IMR-90 (cell line): ENCODE measurements at regions not wholly inside any gene's neighbourhood (a gene's known extent, or its start where the extent isn't known, plus 50 kb on each side); places are given as distances from the start of the nearest gene placed in this dataset.

ENCODE experiments used
- BHLHE40 ChIP-seq: fragments of 150-350 bp; IDR thresholded peaks from 2 replicates; pipeline ENCODE4 v1.6.1; 2016; ENCODE audit warnings: mild to moderate bottlenecking, low read depth, low read length
- CTCF ChIP-seq: conservative IDR thresholded peaks from 2 replicates; pipeline ENCODE4 v1.5.1; 2012; ENCODE audit warnings: mild to moderate bottlenecking, low read depth, low read length, improper control_type of control experiment
- ELK1 ChIP-seq: fragments of 150-350 bp; IDR thresholded peaks from 2 replicates; pipeline ENCODE4 v1.6.1; 2016; ENCODE audit warnings: low read depth, mild to moderate bottlenecking, low read length, moderate library complexity, borderline replicate concordance
- MAZ ChIP-seq: IDR thresholded peaks from 2 replicates; pipeline ENCODE4 v1.6.1; 2012; ENCODE audit warnings: low read depth, mild to moderate bottlenecking, low read length, improper control_type of control experiment, moderate library complexity, borderline replicate concordance
- MXI1 ChIP-seq: IDR thresholded peaks from 2 replicates; pipeline ENCODE4 v1.6.1; 2012; ENCODE audit warnings: low read depth, mild to moderate bottlenecking, low read length, moderate library complexity, borderline replicate concordance
- NFE2L2 ChIP-seq: fragments of 150-350 bp; IDR thresholded peaks from 2 replicates; pipeline ENCODE4 v1.6.1; 2016; ENCODE audit warnings: low read depth, mild to moderate bottlenecking, low read length
- POLR2A ChIP-seq: IDR thresholded peaks from 2 replicates; pipeline ENCODE4 v1.6.1; 2012; ENCODE audit warnings: mild to moderate bottlenecking, low read depth, low read length
- RAD21 ChIP-seq: IDR thresholded peaks from 2 replicates; pipeline ENCODE4 v1.6.1; 2012; ENCODE audit warnings: low read length, improper control_type of control experiment
- RCOR1 ChIP-seq: IDR thresholded peaks from 2 replicates; pipeline ENCODE4 v1.6.1; 2012; ENCODE audit warnings: mild to moderate bottlenecking, low read length, improper control_type of control experiment; ENCODE audit not compliant: insufficient replicate concordance
- USF2 ChIP-seq: fragments of 150-350 bp; IDR thresholded peaks from 2 replicates; pipeline ENCODE4 v1.6.1; 2017; ENCODE audit warnings: mild to moderate bottlenecking, antibody characterized with exemption, low read length, low read depth

- no peak for TF ChIP-seq CTCF
- no peak for TF ChIP-seq RCOR1
- no peak for TF ChIP-seq MXI1
- no peak for TF ChIP-seq POLR2A
- no peak for TF ChIP-seq MAZ
- no peak for TF ChIP-seq USF2
- no peak for TF ChIP-seq ELK1
- no peak for TF ChIP-seq BHLHE40
- no peak for TF ChIP-seq RAD21
- no peak for TF ChIP-seq NFE2L2
These were observed 621.6 kb downstream of the BNC2 start for GRCh38 chr9:16248822-16249221.
